ENCODE measurements at regions not wholly inside any gene's neighbourhood (a gene's known extent, or its start where the extent isn't known, plus 50 kb on each side); places are given as distances from the start of the nearest gene placed in this dataset.

GRCh38 chr1:104378414-104378813 is 628.7 kb downstream of the AMY1C start:
- TF ChIP-seq POLR2A (IDR thresholded peaks at IDR 0.05) = no peak
- TF ChIP-seq POLR2AphosphoS5 (IDR thresholded peaks at IDR 0.05) = no peak
- TF ChIP-seq CTCF (IDR thresholded peaks at IDR 0.05 in 8 of 11, conservative IDR thresholded peaks at IDR 0.05 in 3 of 11) = no peak
- intact Hi-C loops (cut with DNase I; ENCODE audit: low total_unique reads) = no loop called here
- peaks cover 0 to 36% (median 4%) of the 10 kb centered on the region in 8 donors for H3K9me3 ChIP-seq
- H3K27me3 ChIP-seq (replicated peaks in 1 of 7) = no peaks in the 10 kb centered on the region
- H3K4me3 ChIP-seq = no peak overlapping the region
- H3K36me3 ChIP-seq = no peaks in the 10 kb centered on the region
- 13 to 30% (median 21%) methylated on average over 1 of the region's 1 CpG for WGBS, 5 donors
- H3K4me1 ChIP-seq = no peaks in the 10 kb centered on the region
- H3K27ac ChIP-seq = no peak overlapping the region
- no peak for DNase-seq

- no peak overlapping the region for H3K4me3 ChIP-seq
- no peaks in the 10 kb centered on the region for H3K27me3 ChIP-seq (replicated peaks in 1 of 7)
- H3K36me3 ChIP-seq = no peaks in the 10 kb centered on the region
- no peaks in the 10 kb centered on the region for H3K4me1 ChIP-seq
- peaks cover 0 to 40% (median 6%) of the 10 kb centered on the region in 8 donors for H3K9me3 ChIP-seq
- WGBS, 5 donors = 84 to 94% (median 88%) methylated on average over 2 of the region's 2 CpGs
- no peak overlapping the region for H3K27ac ChIP-seq
- intact Hi-C loops (cut with DNase I; ENCODE audit: low total_unique reads) = no loop called here
- TF ChIP-seq CTCF (IDR thresholded peaks at IDR 0.05 in 8 of 11, conservative IDR thresholded peaks at IDR 0.05 in 3 of 11) (no peak), POLR2AphosphoS5 (IDR thresholded peaks at IDR 0.05) (no peak), POLR2A (IDR thresholded peaks at IDR 0.05) (no peak)
- no peak for DNase-seq
These were observed 630.3 kb downstream of the AMY1C start for GRCh38 chr1:104380003-104380402.

GRCh38 chr1:104387716-104388508 is 638.2 kb downstream of the AMY1C start:
- Histone ChIP-seq H3K27ac (no peak overlapping the region), H3K4me3 (no peak overlapping the region), H3K4me1 (no peaks in the 10 kb centered on the region), H3K36me3 (no peaks in the 10 kb centered on the region), H3K27me3 (replicated peaks in 1 of 7) (no peaks in the 10 kb centered on the region), H3K9me3 (peaks cover 0 to 37% (median 11%) of the 10 kb centered on the region in 8 donors)
- WGBS, 5 donors = 67 to 83% (median 72%) methylated on average over 5 of the region's 5 CpGs
- no peak for DNase-seq
- intact Hi-C loops (cut with DNase I; ENCODE audit: low total_unique reads) = no loop called here
- no peak for TF ChIP-seq POLR2AphosphoS5 (IDR thresholded peaks at IDR 0.05)
- no peak for TF ChIP-seq CTCF (IDR thresholded peaks at IDR 0.05 in 8 of 11, conservative IDR thresholded peaks at IDR 0.05 in 3 of 11)
- no peak for TF ChIP-seq POLR2A (IDR thresholded peaks at IDR 0.05)

GRCh38 chr1:104392552-104392951 is 642.9 kb downstream of the AMY1C start:
- TF ChIP-seq CTCF (IDR thresholded peaks at IDR 0.05 in 8 of 11, conservative IDR thresholded peaks at IDR 0.05 in 3 of 11) (no peak), POLR2AphosphoS5 (IDR thresholded peaks at IDR 0.05) (no peak), POLR2A (IDR thresholded peaks at IDR 0.05) (no peak)
- Histone ChIP-seq H3K9me3 (peaks cover 0 to 38% (median 8%) of the 10 kb centered on the region in 8 donors), H3K4me3 (no peak overlapping the region), H3K36me3 (no peaks in the 10 kb centered on the region), H3K4me1 (no peaks in the 10 kb centered on the region), H3K27ac (no peak overlapping the region), H3K27me3 (replicated peaks in 1 of 7) (no peaks in the 10 kb centered on the region)
- intact Hi-C loops (cut with DNase I; ENCODE audit: low total_unique reads) = no loop called here
- 68 to 95% (median 81%) methylated on average over 1 of the region's 1 CpG for WGBS, 5 donors
- DNase-seq = no peak
